HEK293 (cell line): ENCODE measurements at regions not wholly inside any gene's neighbourhood (a gene's known extent, or its start where the extent isn't known, plus 50 kb on each side); places are given as distances from the start of the nearest gene placed in this dataset.

Experiments used
- CTCF ChIA-PET: fragments of 350-600 bp; formaldehyde crosslinking; extraction: SDS; loops from one replicate; lab custom pipeline; 2021; ENCODE audit warnings: antibody characterized with exemption; lab: Yijun Ruan, JAX
- POLR2A ChIA-PET: fragments of 300-600 bp; formaldehyde crosslinking; extraction: SDS; loops from one replicate; lab custom pipeline; 2020; ENCODE audit warnings: antibody characterized with exemption, inconsistent platforms; lab: Yijun Ruan, JAX
- H3K27ac ChIP-seq: fragments of 200-500 bp; sonication (Bioruptor generic); 2 replicates; pipeline ENCODE4 v1.5.1; 2014; ENCODE audit warnings: low read depth, low read length, control low read depth, inconsistent platforms; ENCODE audit errors: extremely low read depth
- H3K36me3 ChIP-seq, 2 experiments: fragments of 200-500 bp in 1 of 2; sonication (Bioruptor generic) in 1 of 2; 1 replicate in 1 of 2; 2 replicates in 1 of 2; pipeline ENCODE4 v1.5.1; 2014 to 2017; ENCODE audit warnings: inconsistent platforms in 2 of 2, low read length in 2 of 2; ENCODE audit not compliant: control insufficient read depth in 2 of 2, insufficient read depth in 1 of 2
- H3K4me1 ChIP-seq: fragments of 200-500 bp; sonication (Bioruptor generic); 2 replicates; pipeline ENCODE4 v1.5.1; 2014; ENCODE audit warnings: mild to moderate bottlenecking, low read length, inconsistent platforms; ENCODE audit not compliant: control insufficient read depth, insufficient read depth
- H3K4me3 ChIP-seq: 2 replicates; pipeline ENCODE4 v1.5.1; 2011; ENCODE audit warnings: low read depth, mild to moderate bottlenecking, control low read depth, low read length, moderate library complexity
- H3K9me3 ChIP-seq: fragments of 200-500 bp; sonication (Bioruptor generic); 2 replicates; pipeline ENCODE4 v1.5.1; 2014; ENCODE audit warnings: low read depth, low read length, inconsistent platforms; ENCODE audit not compliant: control insufficient read depth, insufficient read depth
- GFI1B ChIP-seq: fragments of 450-650 bp; formaldehyde crosslinking; IDR thresholded peaks from 2 replicates; pipeline ENCODE4 v1.5.1; 2016; ENCODE audit warnings: missing biosample characterization, missing genetic modification characterization
- GLI4 ChIP-seq: fragments of 450-650 bp; formaldehyde crosslinking; IDR thresholded peaks from 2 replicates; pipeline ENCODE4 v1.5.1; 2016; ENCODE audit warnings: missing biosample characterization, missing genetic modification characterization
- MEIS1 ChIP-seq: sonication (generic); formaldehyde crosslinking; IDR thresholded peaks from 2 replicates; pipeline ENCODE4 v1.8.1; 2022; ENCODE audit warnings: missing genetic modification reagents, mild to moderate bottlenecking, borderline replicate concordance
- MZF1 ChIP-seq: fragments of 450-650 bp; formaldehyde crosslinking; IDR thresholded peaks from 2 replicates; pipeline ENCODE4 v1.5.1; 2017; ENCODE audit warnings: missing biosample characterization, missing genetic modification characterization, borderline replicate concordance
- PBX3 ChIP-seq: sonication (generic); formaldehyde crosslinking; IDR thresholded peaks from 2 replicates; pipeline ENCODE4 v1.8.1; 2022; ENCODE audit warnings: mild to moderate bottlenecking, moderate library complexity, missing genetic modification reagents
- SALL2 ChIP-seq: fragments of 450-650 bp; formaldehyde crosslinking; IDR thresholded peaks from 2 replicates; pipeline ENCODE4 v1.5.0; 2017; ENCODE audit warnings: missing biosample characterization, mild to moderate bottlenecking, missing genetic modification characterization, borderline replicate concordance
- SP2 ChIP-seq: fragments of 450-650 bp; formaldehyde crosslinking; IDR thresholded peaks from 2 replicates; pipeline ENCODE4 v1.5.1; 2016; ENCODE audit warnings: missing biosample characterization, missing genetic modification characterization
- SP7 ChIP-seq: fragments of 450-650 bp; formaldehyde crosslinking; IDR thresholded peaks from 2 replicates; pipeline ENCODE4 v1.5.1; 2016; ENCODE audit warnings: missing biosample characterization, missing genetic modification characterization
- ZBTB20 ChIP-seq: fragments of 450-650 bp; formaldehyde crosslinking; IDR thresholded peaks from 2 replicates; pipeline ENCODE4 v1.5.1; 2016; ENCODE audit warnings: missing biosample characterization, missing genetic modification characterization
- ZNF133 ChIP-seq: fragments of 450-650 bp; formaldehyde crosslinking; IDR thresholded peaks from 2 replicates; pipeline ENCODE4 v1.5.1; 2016; ENCODE audit warnings: missing biosample characterization, missing genetic modification characterization
- ZNF18 ChIP-seq: fragments of 450-650 bp; formaldehyde crosslinking; IDR thresholded peaks from 2 replicates; pipeline ENCODE4 v1.5.1; 2016; ENCODE audit warnings: missing biosample characterization, missing genetic modification characterization
- ZNF214 ChIP-seq: fragments of 450-650 bp; formaldehyde crosslinking; IDR thresholded peaks from 2 replicates; pipeline ENCODE4 v1.5.1; 2017; ENCODE audit warnings: missing biosample characterization, mild to moderate bottlenecking, missing genetic modification characterization, borderline replicate concordance
- ZNF223 ChIP-seq: fragments of 450-650 bp; formaldehyde crosslinking; IDR thresholded peaks from 2 replicates; pipeline ENCODE4 v1.5.1; 2016; ENCODE audit warnings: missing biosample characterization, missing genetic modification characterization
- ZNF37A ChIP-seq: fragments of 450-650 bp; IDR thresholded peaks from 2 replicates; pipeline ENCODE4 v1.5.1; 2018; ENCODE audit warnings: missing biosample characterization, missing genetic modification characterization
- ZNF391 ChIP-seq: fragments of 450-650 bp; formaldehyde crosslinking; IDR thresholded peaks from 2 replicates; pipeline ENCODE4 v1.5.1; 2016; ENCODE audit warnings: low read depth, missing biosample characterization, missing genetic modification characterization, borderline replicate concordance
- ZNF664 ChIP-seq: fragments of 450-650 bp; formaldehyde crosslinking; IDR thresholded peaks from 2 replicates; pipeline ENCODE4 v1.5.1; 2016; ENCODE audit warnings: missing biosample characterization, missing genetic modification characterization
- ZNF785 ChIP-seq: fragments of 450-650 bp; formaldehyde crosslinking; IDR thresholded peaks from 2 replicates; pipeline ENCODE4 v1.5.1; 2016; ENCODE audit warnings: missing biosample characterization, missing genetic modification characterization
- TF ChIP-seq, protein P1 (sequence below): fragments of 450-650 bp; formaldehyde crosslinking; IDR thresholded peaks from 2 replicates; pipeline ENCODE4 v1.5.1; 2016; ENCODE audit warnings: missing biosample characterization, missing genetic modification characterization
- TF ChIP-seq, protein P2 (sequence below): fragments of 450-650 bp; formaldehyde crosslinking; IDR thresholded peaks from 2 replicates; pipeline ENCODE4 v1.5.1; 2016; ENCODE audit warnings: missing biosample characterization, missing genetic modification characterization, low read depth
- TF ChIP-seq, protein P3 (sequence below): fragments of 450-650 bp; IDR thresholded peaks from 2 replicates; pipeline ENCODE4 v1.5.1; 2018; ENCODE audit warnings: missing biosample characterization, mild to moderate bottlenecking, missing genetic modification characterization

DNA sequence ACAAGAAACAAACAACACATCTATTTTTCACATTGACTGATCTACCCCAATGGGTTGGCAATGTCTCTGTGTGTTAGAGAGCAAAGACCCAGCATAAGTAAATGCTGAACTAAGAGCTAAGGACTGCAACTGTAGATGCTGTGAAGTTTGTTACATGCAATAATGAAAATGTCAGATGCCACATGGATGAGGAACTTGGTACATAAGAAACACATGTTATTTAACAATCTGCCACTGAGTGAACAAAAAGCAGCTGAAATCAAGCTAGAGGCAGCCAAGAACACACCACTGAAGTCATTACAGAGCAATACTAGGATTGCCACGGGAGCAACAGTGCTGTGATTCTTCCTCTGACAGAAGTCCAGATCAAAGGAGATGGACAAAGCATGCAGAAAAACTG lies 389.4 kb downstream of the CDH2 start:
- ChIA-PET POLR2A (no interaction called here), CTCF (interaction anchor here (1.2 to 1.4 kb wide), 2 partner anchors 26 to 37 kb away, joined by 3 read pairs; no protein-coding TSS in a partner anchor)
- Histone ChIP-seq H3K27ac (no peak overlapping the region), H3K4me1 (no peaks in the 10 kb centered on the region), H3K9me3 (no peaks in the 10 kb centered on the region), H3K36me3 (no peaks in the 10 kb centered on the region), H3K4me3 (no peak overlapping the region)
- no peak for TF ChIP-seq ZNF391 (tag by site-specific recombination)
- TF ChIP-seq ZNF133 (tag by site-specific recombination) = no peak
- no peak for TF ChIP-seq ZNF785 (tag by site-specific recombination)
- TF ChIP-seq SP2 (tag by site-specific recombination) = no peak
- no peak for TF ChIP-seq GFI1B
- no peak for TF ChIP-seq MEIS1
- no peak for TF ChIP-seq ZBTB20
- no peak for TF ChIP-seq ZNF223 (tag by site-specific recombination)
- TF ChIP-seq, protein P1, sequence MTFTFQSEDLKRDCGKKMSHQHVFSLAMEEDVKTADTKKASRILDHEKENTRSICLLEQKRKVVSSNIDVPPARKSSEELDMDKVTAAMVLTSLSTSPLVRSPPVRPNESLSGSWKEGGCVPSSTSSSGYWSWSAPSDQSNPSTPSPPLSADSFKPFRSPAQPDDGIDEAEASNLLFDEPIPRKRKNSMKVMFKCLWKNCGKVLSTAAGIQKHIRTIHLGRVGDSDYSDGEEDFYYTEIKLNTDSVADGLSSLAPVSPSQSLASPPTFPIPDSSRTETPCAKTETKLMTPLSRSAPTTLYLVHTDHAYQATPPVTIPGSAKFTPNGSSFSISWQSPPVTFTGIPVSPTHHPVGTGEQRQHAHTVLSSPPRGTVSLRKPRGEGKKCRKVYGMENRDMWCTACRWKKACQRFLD (tag by site-specific recombination) = no peak
- TF ChIP-seq, protein P2, sequence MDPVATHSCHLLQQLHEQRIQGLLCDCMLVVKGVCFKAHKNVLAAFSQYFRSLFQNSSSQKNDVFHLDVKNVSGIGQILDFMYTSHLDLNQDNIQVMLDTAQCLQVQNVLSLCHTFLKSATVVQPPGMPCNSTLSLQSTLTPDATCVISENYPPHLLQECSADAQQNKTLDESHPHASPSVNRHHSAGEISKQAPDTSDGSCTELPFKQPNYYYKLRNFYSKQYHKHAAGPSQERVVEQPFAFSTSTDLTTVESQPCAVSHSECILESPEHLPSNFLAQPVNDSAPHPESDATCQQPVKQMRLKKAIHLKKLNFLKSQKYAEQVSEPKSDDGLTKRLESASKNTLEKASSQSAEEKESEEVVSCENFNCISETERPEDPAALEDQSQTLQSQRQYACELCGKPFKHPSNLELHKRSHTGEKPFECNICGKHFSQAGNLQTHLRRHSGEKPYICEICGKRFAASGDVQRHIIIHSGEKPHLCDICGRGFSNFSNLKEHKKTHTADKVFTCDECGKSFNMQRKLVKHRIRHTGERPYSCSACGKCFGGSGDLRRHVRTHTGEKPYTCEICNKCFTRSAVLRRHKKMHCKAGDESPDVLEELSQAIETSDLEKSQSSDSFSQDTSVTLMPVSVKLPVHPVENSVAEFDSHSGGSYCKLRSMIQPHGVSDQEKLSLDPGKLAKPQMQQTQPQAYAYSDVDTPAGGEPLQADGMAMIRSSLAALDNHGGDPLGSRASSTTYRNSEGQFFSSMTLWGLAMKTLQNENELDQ (tag by site-specific recombination) = no peak
- TF ChIP-seq GLI4 = no peak
- TF ChIP-seq, protein P3, sequence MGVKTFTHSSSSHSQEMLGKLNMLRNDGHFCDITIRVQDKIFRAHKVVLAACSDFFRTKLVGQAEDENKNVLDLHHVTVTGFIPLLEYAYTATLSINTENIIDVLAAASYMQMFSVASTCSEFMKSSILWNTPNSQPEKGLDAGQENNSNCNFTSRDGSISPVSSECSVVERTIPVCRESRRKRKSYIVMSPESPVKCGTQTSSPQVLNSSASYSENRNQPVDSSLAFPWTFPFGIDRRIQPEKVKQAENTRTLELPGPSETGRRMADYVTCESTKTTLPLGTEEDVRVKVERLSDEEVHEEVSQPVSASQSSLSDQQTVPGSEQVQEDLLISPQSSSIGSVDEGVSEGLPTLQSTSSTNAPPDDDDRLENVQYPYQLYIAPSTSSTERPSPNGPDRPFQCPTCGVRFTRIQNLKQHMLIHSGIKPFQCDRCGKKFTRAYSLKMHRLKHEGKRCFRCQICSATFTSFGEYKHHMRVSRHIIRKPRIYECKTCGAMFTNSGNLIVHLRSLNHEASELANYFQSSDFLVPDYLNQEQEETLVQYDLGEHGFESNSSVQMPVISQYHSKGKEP (tag by site-specific recombination) = no peak
- no peak for TF ChIP-seq SP7
- no peak for TF ChIP-seq ZNF18 (tag by site-specific recombination)
- no peak for TF ChIP-seq SALL2 (tag by site-specific recombination)
- no peak for TF ChIP-seq ZNF214 (tag by site-specific recombination)
- TF ChIP-seq MZF1 (tag by site-specific recombination) = no peak
- no peak for TF ChIP-seq PBX3 (CRISPR knock-in tag)
- no peak for TF ChIP-seq ZNF664
- no peak for TF ChIP-seq ZNF37A
